ENCODE measurements at regions not wholly inside any gene's neighbourhood (a gene's known extent, or its start where the extent isn't known, plus 50 kb on each side); places are given as distances from the start of the nearest gene placed in this dataset.

DNA sequence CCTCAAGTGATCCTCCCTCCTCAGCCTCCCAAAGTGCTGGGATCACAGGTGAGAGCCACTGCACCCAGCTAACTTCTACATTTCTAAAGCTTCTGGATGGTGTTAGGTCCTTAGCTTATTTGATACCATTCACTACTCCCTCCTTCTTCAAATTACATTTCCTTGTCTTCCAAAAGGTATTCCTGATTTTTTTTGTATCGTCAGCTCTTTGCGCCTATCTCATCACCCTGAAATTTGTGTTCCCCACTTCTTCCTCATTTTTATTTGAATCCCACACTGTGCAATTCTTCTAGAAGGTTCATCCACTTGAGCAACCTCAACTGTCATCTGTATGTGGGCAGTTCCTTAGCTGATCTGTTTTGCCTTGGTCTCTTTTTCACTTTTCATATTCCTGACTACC lies 241.8 kb upstream of the RGS6 start:
- Histone ChIP-seq H3K9me3 (no peaks in the 10 kb centered on the region), H3K4me3 (no peak overlapping the region), H3K4me1 (peaks cover 4 to 24% (median 13%) of the 10 kb centered on the region in 4 donors), H3K36me3 (peaks cover 0 to 12% (median 3%) of the 10 kb centered on the region in 4 donors), H3K27me3 (no peaks in the 10 kb centered on the region), H3K27ac (no peak overlapping the region)
- WGBS, 2 donors, result 87 to 89% methylated on average over 2 of the region's 2 CpGs
- ATAC-seq (ENCODE audit: low FRiP score in 2 of 2) (no peak), DNase-seq (no peak)
- TF ChIP-seq EP300 (IDR thresholded peaks at IDR 0.05) (no peak), POLR2AphosphoS5 (IDR thresholded peaks at IDR 0.05) (no peak), POLR2A (IDR thresholded peaks at IDR 0.05) (no peak), CTCF (IDR thresholded peaks at IDR 0.05) (no peak)

- H3K36me3 ChIP-seq, result peaks cover 0 to 4% (median 0%) of the 10 kb centered on the region in 4 donors
- DNase-seq (peak in 1 of 2 donors; percentile 48), ATAC-seq (ENCODE audit: low FRiP score in 2 of 2) (peak in 1 of 2 donors; percentile 57)
- H3K9me3 ChIP-seq, result no peaks in the 10 kb centered on the region
- H3K4me3 ChIP-seq, result no peak overlapping the region
- TF ChIP-seq POLR2A (IDR thresholded peaks at IDR 0.05) (no peak), EP300 (IDR thresholded peaks at IDR 0.05) (no peak), CTCF (IDR thresholded peaks at IDR 0.05) (no peak), POLR2AphosphoS5 (IDR thresholded peaks at IDR 0.05) (no peak)
- H3K27me3 ChIP-seq, result no peaks in the 10 kb centered on the region
- 43 to 50% methylated on average over 3 to 4 of the region's 4 CpGs for WGBS, 2 donors
- H3K4me1 ChIP-seq, result peaks cover 4 to 28% (median 13%) of the 10 kb centered on the region in 4 donors
- peak overlapping the region in 1 of 4 donors; percentile 1 for H3K27ac ChIP-seq
Observed at GRCh38 chr14:71692496-71692895, 239.7 kb upstream of the RGS6 start.

DNA sequence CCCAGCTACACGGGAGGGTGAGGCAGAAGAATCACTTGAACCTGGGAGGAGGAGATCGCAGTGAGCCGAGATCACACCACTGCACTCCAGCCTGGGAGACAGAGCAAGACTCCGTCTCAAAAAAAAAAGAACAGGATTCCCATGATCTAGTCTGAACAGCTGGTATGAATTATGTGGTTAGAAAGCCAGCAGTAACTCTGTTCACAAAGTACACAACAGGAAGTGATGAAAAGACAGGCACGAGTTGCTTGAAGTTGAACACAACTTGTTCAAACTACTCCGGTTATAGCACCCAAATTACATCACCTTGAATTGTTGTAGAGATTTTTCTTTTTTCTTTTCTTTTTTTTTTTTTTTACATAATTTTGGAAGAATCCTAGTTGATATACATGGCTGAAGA lies 238.8 kb upstream of the RGS6 start:
- peak overlapping the region in 1 of 4 donors; percentile 6 for H3K27ac ChIP-seq
- peaks cover 4 to 28% (median 13%) of the 10 kb centered on the region in 4 donors for H3K4me1 ChIP-seq
- H3K36me3 ChIP-seq, result peaks cover 0 to 4% (median 0%) of the 10 kb centered on the region in 4 donors
- DNase-seq, result no peak
- ATAC-seq (ENCODE audit: low FRiP score in 2 of 2), result peak in 1 of 2 donors; percentile 41
- 74 to 77% methylated on average over 6 of the region's 6 CpGs for WGBS, 2 donors
- TF ChIP-seq EP300 (IDR thresholded peaks at IDR 0.05) (no peak), POLR2AphosphoS5 (IDR thresholded peaks at IDR 0.05) (no peak), POLR2A (IDR thresholded peaks at IDR 0.05) (no peak), CTCF (IDR thresholded peaks at IDR 0.05) (no peak)
- no peaks in the 10 kb centered on the region for H3K9me3 ChIP-seq
- no peak overlapping the region for H3K4me3 ChIP-seq
- H3K27me3 ChIP-seq, result no peaks in the 10 kb centered on the region

DNA sequence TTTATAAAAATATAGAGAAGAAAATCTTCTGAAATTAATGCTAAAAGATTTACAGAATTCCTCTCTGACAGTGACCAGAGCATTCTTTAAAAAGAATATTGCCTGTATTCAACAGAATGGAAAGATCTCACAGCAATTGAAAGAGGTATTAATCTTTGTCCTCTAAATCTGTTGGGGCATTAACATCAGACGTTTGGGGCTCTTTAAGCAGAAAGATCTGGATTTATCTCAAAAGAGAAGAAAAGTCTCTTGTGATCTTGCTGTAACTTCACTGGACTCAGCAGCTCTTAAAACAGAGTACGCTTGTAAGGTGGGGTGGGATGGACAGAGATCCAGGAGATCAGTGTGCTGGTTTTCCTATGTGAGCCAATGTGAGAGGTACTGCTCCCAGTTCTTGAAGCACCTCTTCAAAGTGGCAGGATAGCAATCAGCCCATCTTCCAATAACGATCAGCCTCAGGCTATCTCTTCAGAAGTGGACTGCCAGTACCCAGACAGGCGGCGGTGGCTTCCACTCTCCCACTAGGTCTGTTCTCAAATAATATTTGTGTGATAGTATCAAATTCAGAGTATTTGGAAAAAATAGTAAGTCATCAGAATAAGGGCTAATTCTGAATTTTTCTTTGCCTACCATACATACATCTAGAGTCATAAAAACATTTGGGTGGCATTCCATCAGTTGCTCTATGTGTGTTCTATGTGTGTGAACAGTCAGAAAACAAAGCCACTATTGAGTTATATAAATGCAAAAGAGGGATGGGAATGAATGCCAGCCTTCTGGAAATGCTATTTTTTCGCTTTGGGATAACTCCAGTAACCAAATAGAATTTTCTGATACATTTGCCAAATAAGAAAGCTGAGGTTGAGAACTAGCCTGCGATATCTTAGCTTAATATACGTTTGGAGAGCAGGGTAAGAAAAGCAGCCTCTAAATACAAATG lies 237.4 kb upstream of the RGS6 start:
- DNase-seq (no peak), ATAC-seq (ENCODE audit: low FRiP score in 2 of 2) (no peak)
- no peak overlapping the region for H3K4me3 ChIP-seq
- H3K9me3 ChIP-seq, result no peaks in the 10 kb centered on the region
- peak overlapping the region in 3 of 4 donors; percentile 2 to 45 (median 36) for H3K27ac ChIP-seq
- 84 to 85% methylated on average over 8 of the region's 8 CpGs for WGBS, 2 donors
- H3K4me1 ChIP-seq, result peaks cover 4 to 24% (median 13%) of the 10 kb centered on the region in 4 donors
- H3K27me3 ChIP-seq, result no peaks in the 10 kb centered on the region
- TF ChIP-seq POLR2AphosphoS5 (IDR thresholded peaks at IDR 0.05) (no peak), POLR2A (IDR thresholded peaks at IDR 0.05) (no peak), EP300 (IDR thresholded peaks at IDR 0.05) (no peak), CTCF (IDR thresholded peaks at IDR 0.05) (no peak)
- H3K36me3 ChIP-seq, result peaks cover 0 to 6% (median 3%) of the 10 kb centered on the region in 4 donors
